NCI-H1417 (cell line): ENCODE measurements at regions not wholly inside any gene's neighbourhood (a gene's known extent, or its start where the extent isn't known, plus 50 kb on each side); places are given as distances from the start of the nearest gene placed in this dataset.
"Not testable (repeated sequence)": the region's sequence is repeated elsewhere in the genome, so short reads cannot be mapped to it uniquely, and the experiment has no call there.

Source experiments
- DNase-seq, 3 experiments: peaks; one replicate each; lab custom pipeline; 2025; lab: John Stamatoyannopoulos, UW

- no peak for DNase-seq
Measured at GRCh38 chrX:27404366-27404765, 58.8 kb downstream of the PPP4R3C start.

- no peak for DNase-seq
Measured at GRCh38 chrX:27399146-27399456, 64.0 kb downstream of the PPP4R3C start.

- no peak for DNase-seq
Measured at GRCh38 chrX:27391623-27392022, 71.5 kb downstream of the PPP4R3C start.

- no peak for DNase-seq
Measured at GRCh38 chrX:27381419-27381818, 81.7 kb downstream of the PPP4R3C start.

GRCh38 chrX:27380163-27380845 is 82.8 kb downstream of the PPP4R3C start:
- no peak for DNase-seq

- DNase-seq: no peak
Measured at GRCh38 chrX:27354021-27354420, 109.1 kb downstream of the PPP4R3C start.

- no peak for DNase-seq
Measured at GRCh38 chrX:27350476-27350875, 112.7 kb downstream of the PPP4R3C start.

GRCh38 chrX:27336466-27337091 is 126.6 kb downstream of the PPP4R3C start:
- peak; percentile 19 to 63 (median 26) for DNase-seq

GRCh38 chrX:27321632-27322031 is 141.5 kb downstream of the PPP4R3C start:
- no peak for DNase-seq

GRCh38 chrX:27309406-27309805 is 153.7 kb downstream of the PPP4R3C start:
- DNase-seq: no peak

GRCh38 chrX:27307546-27307945 is 155.6 kb downstream of the PPP4R3C start:
- DNase-seq: peak in 1 of 3 experiments; percentile 48

- not testable (repeated sequence) for DNase-seq
Measured at GRCh38 chrX:27292552-27292951, 170.6 kb downstream of the PPP4R3C start.

GRCh38 chrX:27276751-27277150 is 186.4 kb downstream of the PPP4R3C start:
- no peak for DNase-seq

GRCh38 chrX:27254656-27255055 is 208.5 kb downstream of the PPP4R3C start:
- DNase-seq: no peak

GRCh38 chrX:27251369-27251768 is 211.8 kb downstream of the PPP4R3C start:
- no peak for DNase-seq

- DNase-seq: no peak
Measured at GRCh38 chrX:27242581-27242980, 220.6 kb downstream of the PPP4R3C start.

GRCh38 chrX:27241981-27242380 is 221.2 kb downstream of the PPP4R3C start:
- no peak for DNase-seq

GRCh38 chrX:27240042-27240441 is 223.1 kb downstream of the PPP4R3C start:
- DNase-seq: not testable (repeated sequence)

- no peak for DNase-seq
Measured at GRCh38 chrX:27236681-27237080, 226.5 kb downstream of the PPP4R3C start.

- DNase-seq: no peak
Measured at GRCh38 chrX:27229721-27230120, 233.4 kb downstream of the PPP4R3C start.

GRCh38 chrX:27222661-27223060 is 240.5 kb downstream of the PPP4R3C start:
- no peak for DNase-seq

GRCh38 chrX:27186671-27187070 is 276.5 kb downstream of the PPP4R3C start:
- peak; percentile 18 to 83 (median 32) for DNase-seq

- no peak for DNase-seq
Measured at GRCh38 chrX:27163236-27163635, 299.9 kb downstream of the PPP4R3C start.

GRCh38 chrX:27162496-27162895 is 300.6 kb downstream of the PPP4R3C start:
- DNase-seq: no peak
